ENCODE measurements at regions not wholly inside any gene's neighbourhood (a gene's known extent, or its start where the extent isn't known, plus 50 kb on each side); places are given as distances from the start of the nearest gene placed in this dataset.

DNA sequence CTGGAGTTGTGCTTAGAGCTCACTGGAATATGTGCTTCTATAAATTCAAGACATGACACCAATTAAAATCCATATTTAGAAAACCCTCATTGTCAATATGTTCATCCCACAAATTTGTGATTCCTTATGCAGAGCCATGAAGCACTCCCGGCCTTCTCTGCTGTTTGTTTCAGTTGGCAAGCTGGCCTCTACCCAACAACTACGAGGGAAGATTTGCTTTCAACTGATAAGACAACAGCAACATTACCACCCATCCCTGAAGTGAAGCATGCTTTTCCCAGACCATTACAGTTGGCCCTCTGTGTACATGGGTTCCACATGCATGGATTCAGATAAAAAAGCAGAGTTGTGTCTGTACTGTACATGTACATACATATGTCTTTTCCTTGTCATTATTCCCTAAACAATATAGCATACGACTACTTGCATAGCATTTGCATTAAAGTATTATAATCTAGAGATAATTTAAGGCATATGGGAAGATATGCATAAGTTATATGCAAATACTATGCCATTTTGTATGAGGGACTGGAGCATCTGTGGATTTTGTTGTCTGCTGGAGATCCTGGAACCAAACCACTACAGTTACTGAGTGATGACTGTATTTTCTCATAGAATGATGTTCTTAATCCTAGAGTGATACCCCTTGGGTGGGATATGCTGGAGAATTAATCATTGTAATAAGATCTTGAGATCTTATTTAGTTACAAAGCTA lies 77.6 kb upstream of the MC2R start:
- TF ChIP-seq EZH2 (IDR thresholded peaks at IDR 0.05; ENCODE audit: borderline replicate concordance, low read depth, low read length, severe bottlenecking) = no peak
- TF ChIP-seq, protein P1, sequence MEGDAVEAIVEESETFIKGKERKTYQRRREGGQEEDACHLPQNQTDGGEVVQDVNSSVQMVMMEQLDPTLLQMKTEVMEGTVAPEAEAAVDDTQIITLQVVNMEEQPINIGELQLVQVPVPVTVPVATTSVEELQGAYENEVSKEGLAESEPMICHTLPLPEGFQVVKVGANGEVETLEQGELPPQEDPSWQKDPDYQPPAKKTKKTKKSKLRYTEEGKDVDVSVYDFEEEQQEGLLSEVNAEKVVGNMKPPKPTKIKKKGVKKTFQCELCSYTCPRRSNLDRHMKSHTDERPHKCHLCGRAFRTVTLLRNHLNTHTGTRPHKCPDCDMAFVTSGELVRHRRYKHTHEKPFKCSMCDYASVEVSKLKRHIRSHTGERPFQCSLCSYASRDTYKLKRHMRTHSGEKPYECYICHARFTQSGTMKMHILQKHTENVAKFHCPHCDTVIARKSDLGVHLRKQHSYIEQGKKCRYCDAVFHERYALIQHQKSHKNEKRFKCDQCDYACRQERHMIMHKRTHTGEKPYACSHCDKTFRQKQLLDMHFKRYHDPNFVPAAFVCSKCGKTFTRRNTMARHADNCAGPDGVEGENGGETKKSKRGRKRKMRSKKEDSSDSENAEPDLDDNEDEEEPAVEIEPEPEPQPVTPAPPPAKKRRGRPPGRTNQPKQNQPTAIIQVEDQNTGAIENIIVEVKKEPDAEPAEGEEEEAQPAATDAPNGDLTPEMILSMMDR (IDR thresholded peaks at IDR 0.05; ENCODE audit: borderline replicate concordance, extremely low read depth, low read length, poor library complexity, severe bottlenecking) = no peak
- H3K79me2 ChIP-seq (ENCODE audit: insufficient read depth, low read length) = no peaks in the 10 kb centered on the region
- H3K4me1 ChIP-seq (ENCODE audit: insufficient read depth, low read length) = no peaks in the 10 kb centered on the region
- DNase-seq (no peak), ATAC-seq (ENCODE audit: insufficient read depth, low read depth) (no peak)
- no peak overlapping the region for H3K4me2 ChIP-seq (ENCODE audit: insufficient read depth, low read length)
- no peak overlapping the region for H3K9ac ChIP-seq (ENCODE audit: low read depth, low read length)
- no peaks in the 10 kb centered on the region for H3K27me3 ChIP-seq (ENCODE audit: insufficient read depth, low read length, poor library complexity)
- no peaks in the 10 kb centered on the region for H4K20me1 ChIP-seq (ENCODE audit: insufficient read depth, low read length)
- no peak overlapping the region for H3K4me3 ChIP-seq (ENCODE audit: low read depth in 1 of 2, low read length in 2 of 2)
- no peaks in the 10 kb centered on the region for H3K9me3 ChIP-seq (ENCODE audit: insufficient read depth, low read length, severe bottlenecking)
- no peak overlapping the region for H3K27ac ChIP-seq (ENCODE audit: low read length)
- H2AFZ ChIP-seq (ENCODE audit: low read depth, low read length) = no peak overlapping the region
- no peaks in the 10 kb centered on the region for H3K36me3 ChIP-seq (ENCODE audit: insufficient read depth, low read length)

DNA sequence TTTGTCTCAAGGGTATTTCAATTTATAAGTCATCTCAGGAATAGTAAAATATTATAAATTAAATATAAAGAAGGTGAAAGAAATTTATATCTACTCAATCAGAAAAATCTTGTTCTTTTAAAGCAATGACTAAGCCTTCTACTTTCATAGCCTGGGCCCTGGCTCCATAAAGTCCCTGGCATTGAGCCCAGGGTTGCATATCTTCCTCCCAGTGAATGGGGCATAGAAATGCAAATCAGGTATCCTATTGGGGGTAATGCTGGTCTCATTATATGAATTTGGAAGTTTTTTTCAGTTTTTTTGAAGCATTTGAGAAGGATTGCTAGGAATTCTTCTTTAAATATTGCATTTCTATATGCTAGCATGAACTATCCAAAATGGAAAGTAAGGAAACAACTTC lies 73.9 kb upstream of the MC2R start:
- H3K27ac ChIP-seq (ENCODE audit: low read length) = no peak overlapping the region
- no peaks in the 10 kb centered on the region for H3K4me1 ChIP-seq (ENCODE audit: insufficient read depth, low read length)
- H3K9me3 ChIP-seq (ENCODE audit: insufficient read depth, low read length, severe bottlenecking) = no peaks in the 10 kb centered on the region
- no peak overlapping the region for H2AFZ ChIP-seq (ENCODE audit: low read depth, low read length)
- no peaks in the 10 kb centered on the region for H3K36me3 ChIP-seq (ENCODE audit: insufficient read depth, low read length)
- H4K20me1 ChIP-seq (ENCODE audit: insufficient read depth, low read length) = no peaks in the 10 kb centered on the region
- DNase-seq (no peak), ATAC-seq (ENCODE audit: insufficient read depth, low read depth) (no peak)
- H3K9ac ChIP-seq (ENCODE audit: low read depth, low read length) = no peak overlapping the region
- no peak for TF ChIP-seq EZH2 (IDR thresholded peaks at IDR 0.05; ENCODE audit: borderline replicate concordance, low read depth, low read length, severe bottlenecking)
- TF ChIP-seq, protein P1 (IDR thresholded peaks at IDR 0.05; ENCODE audit: borderline replicate concordance, extremely low read depth, low read length, poor library complexity, severe bottlenecking) = no peak
- H3K27me3 ChIP-seq (ENCODE audit: insufficient read depth, low read length, poor library complexity) = no peaks in the 10 kb centered on the region
- no peak overlapping the region for H3K4me3 ChIP-seq (ENCODE audit: low read depth in 1 of 2, low read length in 2 of 2)
- no peaks in the 10 kb centered on the region for H3K79me2 ChIP-seq (ENCODE audit: insufficient read depth, low read length)
- no peak overlapping the region for H3K4me2 ChIP-seq (ENCODE audit: insufficient read depth, low read length)

DNA sequence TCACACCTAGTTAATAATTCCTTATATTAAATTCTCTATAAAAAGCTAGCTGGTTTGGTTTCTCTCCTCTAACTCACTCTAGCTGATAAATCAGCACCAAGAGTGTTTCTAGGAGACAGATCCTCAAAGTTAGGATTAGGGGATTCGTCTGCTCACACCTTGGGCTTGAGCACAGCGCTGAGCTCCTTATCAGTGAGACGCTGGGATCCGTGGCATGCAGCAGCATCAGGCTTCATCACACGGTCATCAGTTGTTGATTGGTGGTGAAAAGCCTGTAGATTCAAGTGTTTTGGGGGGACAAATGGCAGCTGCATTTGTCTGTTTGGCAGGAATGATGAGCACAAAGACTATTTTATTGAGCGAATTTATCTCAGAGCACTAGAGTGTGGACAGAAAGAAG lies 72.6 kb upstream of the MC2R start:
- ATAC-seq (ENCODE audit: insufficient read depth, low read depth) (no peak), DNase-seq (no peak)
- Histone ChIP-seq H3K4me2 (ENCODE audit: insufficient read depth, low read length) (no peak overlapping the region), H2AFZ (ENCODE audit: low read depth, low read length) (no peak overlapping the region), H3K9ac (ENCODE audit: low read depth, low read length) (no peak overlapping the region), H3K9me3 (ENCODE audit: insufficient read depth, low read length, severe bottlenecking) (no peaks in the 10 kb centered on the region), H3K4me1 (ENCODE audit: insufficient read depth, low read length) (no peaks in the 10 kb centered on the region), H3K36me3 (ENCODE audit: insufficient read depth, low read length) (no peaks in the 10 kb centered on the region), H3K27ac (ENCODE audit: low read length) (no peak overlapping the region), H3K4me3 (ENCODE audit: low read depth in 1 of 2, low read length in 2 of 2) (no peak overlapping the region), H4K20me1 (ENCODE audit: insufficient read depth, low read length) (no peaks in the 10 kb centered on the region), H3K27me3 (ENCODE audit: insufficient read depth, low read length, poor library complexity) (no peaks in the 10 kb centered on the region), H3K79me2 (ENCODE audit: insufficient read depth, low read length) (no peaks in the 10 kb centered on the region)
- no peak for TF ChIP-seq EZH2 (IDR thresholded peaks at IDR 0.05; ENCODE audit: borderline replicate concordance, low read depth, low read length, severe bottlenecking)
- TF ChIP-seq, protein P1 (IDR thresholded peaks at IDR 0.05; ENCODE audit: borderline replicate concordance, extremely low read depth, low read length, poor library complexity, severe bottlenecking) = no peak

Measured in DND-41 (cell line).